ENCODE measurements at regions not wholly inside any gene's neighbourhood (a gene's known extent, or its start where the extent isn't known, plus 50 kb on each side); places are given as distances from the start of the nearest gene placed in this dataset.

DNA sequence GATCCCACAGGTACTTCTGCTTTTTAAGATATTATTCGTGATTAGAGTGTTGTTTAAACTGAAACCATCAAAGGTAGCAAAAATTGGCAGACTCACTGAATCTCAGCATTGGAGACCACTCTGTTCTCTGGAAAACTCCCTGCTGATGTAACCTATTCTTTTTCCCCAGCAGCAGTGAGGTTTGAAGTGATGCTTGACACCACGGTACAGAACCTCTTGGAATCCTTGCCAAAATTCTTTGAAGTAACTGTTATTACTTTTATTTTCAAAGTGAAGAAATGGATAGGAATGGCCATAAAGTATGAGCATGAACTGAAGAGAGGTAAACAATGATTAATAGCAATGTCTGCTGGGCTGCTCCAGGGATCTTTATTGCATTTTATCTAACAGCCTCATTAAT is 66.4 kb upstream of the KL start:
- Histone ChIP-seq H3K79me2 (ENCODE audit: insufficient read depth, low read length) (no peaks in the 10 kb centered on the region), H4K20me1 (ENCODE audit: insufficient read depth, low read length, poor library complexity, severe bottlenecking) (no peaks in the 10 kb centered on the region), H2AFZ (ENCODE audit: low read length) (no peak overlapping the region), H3K9me2 (replicated peaks; ENCODE audit: low read depth, low read length) (no peaks in the 10 kb centered on the region), H3K27me3 (ENCODE audit: insufficient read depth, low read length, poor library complexity, severe bottlenecking) (no peaks in the 10 kb centered on the region), H3K4me2 (ENCODE audit: low read depth, low read length, poor library complexity, severe bottlenecking) (no peak overlapping the region), H3K9me3 (ENCODE audit: insufficient read depth, low read depth, low read length) (no peaks in the 10 kb centered on the region), H3K4me3 (ENCODE audit: low read length, poor library complexity, severe bottlenecking) (no peak overlapping the region), H3K36me3 (ENCODE audit: insufficient read depth, low read length) (no peaks in the 10 kb centered on the region), H3K4me1 (ENCODE audit: insufficient read depth, low read length, poor library complexity, severe bottlenecking) (no peaks in the 10 kb centered on the region), H3K9ac (ENCODE audit: low read depth, low read length, poor library complexity, severe bottlenecking) (no peak overlapping the region), H3F3A (ENCODE audit: low read depth) (no peaks in the 10 kb centered on the region)
- TF ChIP-seq, protein P1, sequence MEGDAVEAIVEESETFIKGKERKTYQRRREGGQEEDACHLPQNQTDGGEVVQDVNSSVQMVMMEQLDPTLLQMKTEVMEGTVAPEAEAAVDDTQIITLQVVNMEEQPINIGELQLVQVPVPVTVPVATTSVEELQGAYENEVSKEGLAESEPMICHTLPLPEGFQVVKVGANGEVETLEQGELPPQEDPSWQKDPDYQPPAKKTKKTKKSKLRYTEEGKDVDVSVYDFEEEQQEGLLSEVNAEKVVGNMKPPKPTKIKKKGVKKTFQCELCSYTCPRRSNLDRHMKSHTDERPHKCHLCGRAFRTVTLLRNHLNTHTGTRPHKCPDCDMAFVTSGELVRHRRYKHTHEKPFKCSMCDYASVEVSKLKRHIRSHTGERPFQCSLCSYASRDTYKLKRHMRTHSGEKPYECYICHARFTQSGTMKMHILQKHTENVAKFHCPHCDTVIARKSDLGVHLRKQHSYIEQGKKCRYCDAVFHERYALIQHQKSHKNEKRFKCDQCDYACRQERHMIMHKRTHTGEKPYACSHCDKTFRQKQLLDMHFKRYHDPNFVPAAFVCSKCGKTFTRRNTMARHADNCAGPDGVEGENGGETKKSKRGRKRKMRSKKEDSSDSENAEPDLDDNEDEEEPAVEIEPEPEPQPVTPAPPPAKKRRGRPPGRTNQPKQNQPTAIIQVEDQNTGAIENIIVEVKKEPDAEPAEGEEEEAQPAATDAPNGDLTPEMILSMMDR (conservative IDR thresholded peaks at IDR 0.05; ENCODE audit: low read length): no peak
- TF ChIP-seq EZH2phosphoT487 (IDR thresholded peaks at IDR 0.05; ENCODE audit: borderline replicate concordance): no peak

GRCh38 chr13:32951580-32951979 is 64.6 kb upstream of the KL start:
- Histone ChIP-seq H3F3A (ENCODE audit: low read depth) (no peaks in the 10 kb centered on the region), H4K20me1 (ENCODE audit: insufficient read depth, low read length, poor library complexity, severe bottlenecking) (no peaks in the 10 kb centered on the region), H3K9me3 (ENCODE audit: insufficient read depth, low read depth, low read length) (no peaks in the 10 kb centered on the region), H3K4me1 (ENCODE audit: insufficient read depth, low read length, poor library complexity, severe bottlenecking) (no peaks in the 10 kb centered on the region), H3K36me3 (ENCODE audit: insufficient read depth, low read length) (no peaks in the 10 kb centered on the region), H3K9ac (ENCODE audit: low read depth, low read length, poor library complexity, severe bottlenecking) (no peak overlapping the region), H3K4me2 (ENCODE audit: low read depth, low read length, poor library complexity, severe bottlenecking) (no peak overlapping the region), H3K4me3 (ENCODE audit: low read length, poor library complexity, severe bottlenecking) (no peak overlapping the region), H3K27me3 (ENCODE audit: insufficient read depth, low read length, poor library complexity, severe bottlenecking) (no peaks in the 10 kb centered on the region), H2AFZ (ENCODE audit: low read length) (no peak overlapping the region), H3K9me2 (replicated peaks; ENCODE audit: low read depth, low read length) (no peaks in the 10 kb centered on the region), H3K79me2 (ENCODE audit: insufficient read depth, low read length) (no peaks in the 10 kb centered on the region)
- TF ChIP-seq, protein P1 (conservative IDR thresholded peaks at IDR 0.05; ENCODE audit: low read length): no peak
- TF ChIP-seq EZH2phosphoT487 (IDR thresholded peaks at IDR 0.05; ENCODE audit: borderline replicate concordance): no peak

DNA sequence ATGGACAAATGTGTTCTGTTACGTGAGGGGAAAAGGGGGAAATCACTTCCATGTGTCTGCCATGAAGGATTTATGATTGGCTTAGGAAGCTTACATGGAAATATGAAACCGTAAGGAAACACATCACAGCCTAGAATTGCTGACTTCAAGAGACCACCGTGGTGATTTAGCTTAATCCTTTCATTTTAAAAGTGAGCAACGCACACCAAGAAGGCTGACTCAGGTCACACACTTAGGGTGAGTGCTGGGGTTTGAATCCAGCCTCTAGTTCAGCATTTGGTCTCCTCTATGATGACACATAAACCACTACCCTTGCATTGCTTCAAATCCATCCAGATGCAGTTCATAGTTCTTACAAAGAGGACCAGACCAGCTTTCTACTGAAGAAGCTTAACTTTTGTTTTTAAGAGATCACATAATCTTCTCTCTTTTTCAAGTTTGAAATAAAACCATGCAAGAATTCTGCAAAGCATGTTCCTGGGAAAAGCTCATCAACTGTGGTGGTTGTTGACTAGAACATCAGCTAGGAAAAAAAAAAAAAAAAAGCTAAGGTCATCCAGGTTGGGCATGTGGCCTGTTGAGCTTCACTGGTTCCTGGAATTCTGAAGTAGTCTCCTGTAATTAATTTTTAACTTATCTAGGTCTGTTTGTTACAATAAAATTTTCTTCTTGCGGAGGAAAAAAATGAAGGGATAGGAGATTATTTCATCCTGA is 60.2 kb upstream of the KL start:
- Histone ChIP-seq H3K9me2 (replicated peaks; ENCODE audit: low read depth, low read length) (no peaks in the 10 kb centered on the region), H3K9me3 (ENCODE audit: insufficient read depth, low read depth, low read length) (no peaks in the 10 kb centered on the region), H4K20me1 (ENCODE audit: insufficient read depth, low read length, poor library complexity, severe bottlenecking) (no peaks in the 10 kb centered on the region), H3F3A (ENCODE audit: low read depth) (no peaks in the 10 kb centered on the region), H2AFZ (ENCODE audit: low read length) (no peak overlapping the region), H3K36me3 (ENCODE audit: insufficient read depth, low read length) (no peaks in the 10 kb centered on the region), H3K4me2 (ENCODE audit: low read depth, low read length, poor library complexity, severe bottlenecking) (no peak overlapping the region), H3K27me3 (ENCODE audit: insufficient read depth, low read length, poor library complexity, severe bottlenecking) (no peaks in the 10 kb centered on the region), H3K4me1 (ENCODE audit: insufficient read depth, low read length, poor library complexity, severe bottlenecking) (no peaks in the 10 kb centered on the region), H3K4me3 (ENCODE audit: low read length, poor library complexity, severe bottlenecking) (no peak overlapping the region), H3K79me2 (ENCODE audit: insufficient read depth, low read length) (no peaks in the 10 kb centered on the region), H3K9ac (ENCODE audit: low read depth, low read length, poor library complexity, severe bottlenecking) (no peak overlapping the region)
- no peak for TF ChIP-seq EZH2phosphoT487 (IDR thresholded peaks at IDR 0.05; ENCODE audit: borderline replicate concordance)
- TF ChIP-seq, protein P1 (conservative IDR thresholded peaks at IDR 0.05; ENCODE audit: low read length): no peak
